ENCODE measurements at regions not wholly inside any gene's neighbourhood (a gene's known extent, or its start where the extent isn't known, plus 50 kb on each side); places are given as distances from the start of the nearest gene placed in this dataset.

- Histone ChIP-seq H3K27ac (ENCODE audit: low read depth, low read length) (no peak overlapping the region), H3K4me3 (ENCODE audit: low read length) (no peak overlapping the region), H3K4me1 (ENCODE audit: control insufficient read depth in 2 of 2, insufficient read depth in 2 of 2, low read length in 2 of 2) (no peaks in the 10 kb centered on the region), H3K36me3 (ENCODE audit: control insufficient read depth in 2 of 3, insufficient read depth in 3 of 3, low read length in 3 of 3) (no peaks in the 10 kb centered on the region), H3K9me3 (ENCODE audit: control insufficient read depth in 2 of 3, low read length in 3 of 3) (no peaks in the 10 kb centered on the region), H3K27me3 (ENCODE audit: control insufficient read depth in 2 of 2, insufficient read depth in 2 of 2, low read length in 2 of 2) (no peaks in the 10 kb centered on the region)
- ChIA-PET POLR2A (no interaction called here), CTCF (no interaction called here)
- Mint-ChIP-seq H3K36me3 (peaks cover 0 to 8% (median 0%) of the 10 kb centered on the region in 5 donors), H3K4me1 (peaks cover 0 to 1% (median 0%) of the 10 kb centered on the region in 7 donors), H3K9me3 (peaks cover 0 to 19% (median 12%) of the 10 kb centered on the region in 11 donors), H3K27me3 (peaks cover 0 to 9% (median 6%) of the 10 kb centered on the region in 5 donors), H3K27ac (no peak overlapping the region), H3K4me3 (no peak overlapping the region)
- ATAC-seq, result no peak
- intact Hi-C loops (cut with micrococcal nuclease), result no loop called here
- no peak for DNase-seq
Measured at GRCh38 chr5:35342664-35343063, 112.4 kb upstream of the PRLR start.

DNA sequence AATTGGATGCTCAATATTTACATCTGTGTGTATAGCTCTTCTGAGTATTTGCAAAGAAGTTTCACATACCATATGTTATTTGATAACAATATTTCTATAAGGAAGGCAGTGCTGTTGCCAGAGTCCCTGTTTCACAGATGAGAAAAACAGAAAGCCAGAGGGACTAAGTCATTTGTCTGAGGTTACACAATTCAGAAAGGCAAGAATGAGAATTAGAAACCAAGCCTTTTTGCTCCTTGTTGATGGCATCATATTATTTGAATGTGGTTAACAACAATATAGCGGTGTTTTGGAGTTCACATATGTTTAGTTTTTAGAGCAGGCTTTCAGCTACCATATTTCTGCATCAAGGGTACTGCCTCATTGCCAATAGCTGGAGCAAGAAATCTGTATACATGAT, 110.9 kb upstream of the PRLR start:
- POLR2A ChIA-PET, result no interaction called here
- peaks cover 0 to 9% (median 6%) of the 10 kb centered on the region in 5 donors for H3K27me3 Mint-ChIP-seq
- CTCF ChIA-PET, result no interaction called here
- peaks cover 0 to 1% (median 0%) of the 10 kb centered on the region in 7 donors for H3K4me1 Mint-ChIP-seq
- DNase-seq, result no peak
- no peaks in the 10 kb centered on the region for H3K4me1 ChIP-seq (ENCODE audit: control insufficient read depth in 2 of 2, insufficient read depth in 2 of 2, low read length in 2 of 2)
- peaks cover 0 to 17% (median 7%) of the 10 kb centered on the region in 11 donors for H3K9me3 Mint-ChIP-seq
- no peak overlapping the region for H3K27ac Mint-ChIP-seq
- no peak overlapping the region for H3K4me3 ChIP-seq (ENCODE audit: low read length)
- no peaks in the 10 kb centered on the region for H3K36me3 ChIP-seq (ENCODE audit: control insufficient read depth in 2 of 3, insufficient read depth in 3 of 3, low read length in 3 of 3)
- no peak overlapping the region for H3K4me3 Mint-ChIP-seq
- no peaks in the 10 kb centered on the region for H3K9me3 ChIP-seq (ENCODE audit: control insufficient read depth in 2 of 3, low read length in 3 of 3)
- H3K27me3 ChIP-seq (ENCODE audit: control insufficient read depth in 2 of 2, insufficient read depth in 2 of 2, low read length in 2 of 2), result no peaks in the 10 kb centered on the region
- intact Hi-C loops (cut with micrococcal nuclease), result no loop called here
- H3K36me3 Mint-ChIP-seq, result peaks cover 0 to 8% (median 0%) of the 10 kb centered on the region in 5 donors
- no peak overlapping the region for H3K27ac ChIP-seq (ENCODE audit: low read depth, low read length)
- no peak for ATAC-seq

DNA sequence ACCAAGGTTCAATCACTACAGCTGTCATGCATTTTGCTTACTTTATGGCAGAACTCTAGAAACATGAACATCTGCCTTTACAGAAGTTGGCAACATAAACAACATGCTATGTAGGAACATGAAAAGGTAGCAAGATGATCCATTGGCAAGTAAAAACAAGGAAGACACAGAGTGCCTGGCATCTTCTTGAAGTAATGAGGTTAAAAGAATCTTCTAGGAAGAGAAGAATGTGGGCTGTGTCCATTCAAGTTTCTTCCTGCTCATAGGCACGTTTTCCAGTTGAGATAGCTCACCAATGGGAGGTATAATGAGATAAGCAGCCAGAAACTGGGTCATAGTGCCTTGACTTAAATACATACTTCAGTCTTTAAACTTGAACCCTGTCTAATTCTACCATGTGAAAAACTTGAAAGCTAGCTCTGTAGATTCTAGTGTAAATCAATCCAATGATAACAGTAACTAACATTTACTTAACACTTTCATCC, 109.4 kb upstream of the PRLR start:
- no peaks in the 10 kb centered on the region for H3K27me3 ChIP-seq (ENCODE audit: control insufficient read depth in 2 of 2, insufficient read depth in 2 of 2, low read length in 2 of 2)
- H3K9me3 ChIP-seq (ENCODE audit: control insufficient read depth in 2 of 3, low read length in 3 of 3), result no peaks in the 10 kb centered on the region
- ChIA-PET POLR2A (no interaction called here), CTCF (no interaction called here)
- DNase-seq, result no peak
- H3K4me1 ChIP-seq (ENCODE audit: control insufficient read depth in 2 of 2, insufficient read depth in 2 of 2, low read length in 2 of 2), result no peaks in the 10 kb centered on the region
- H3K27ac ChIP-seq (ENCODE audit: low read depth, low read length), result no peak overlapping the region
- intact Hi-C loops (cut with micrococcal nuclease), result no loop called here
- Mint-ChIP-seq H3K27ac (no peak overlapping the region), H3K27me3 (peaks cover 0 to 11% (median 6%) of the 10 kb centered on the region in 5 donors), H3K4me1 (peaks cover 0 to 1% (median 0%) of the 10 kb centered on the region in 7 donors), H3K4me3 (no peak overlapping the region), H3K36me3 (peaks cover 0 to 8% (median 0%) of the 10 kb centered on the region in 5 donors), H3K9me3 (peaks cover 0 to 11% (median 6%) of the 10 kb centered on the region in 11 donors)
- no peaks in the 10 kb centered on the region for H3K36me3 ChIP-seq (ENCODE audit: control insufficient read depth in 2 of 3, insufficient read depth in 3 of 3, low read length in 3 of 3)
- ATAC-seq, result no peak
- no peak overlapping the region for H3K4me3 ChIP-seq (ENCODE audit: low read length)

- H3K4me1 ChIP-seq (ENCODE audit: control insufficient read depth in 2 of 2, insufficient read depth in 2 of 2, low read length in 2 of 2), result no peaks in the 10 kb centered on the region
- DNase-seq (no peak), ATAC-seq (no peak)
- H3K9me3 ChIP-seq (ENCODE audit: control insufficient read depth in 2 of 3, low read length in 3 of 3), result no peaks in the 10 kb centered on the region
- ChIA-PET POLR2A (no interaction called here), CTCF (no interaction called here)
- no peaks in the 10 kb centered on the region for H3K27me3 ChIP-seq (ENCODE audit: control insufficient read depth in 2 of 2, insufficient read depth in 2 of 2, low read length in 2 of 2)
- H3K27ac ChIP-seq (ENCODE audit: low read depth, low read length), result no peak overlapping the region
- H3K27me3 Mint-ChIP-seq, result peaks cover 0 to 9% (median 6%) of the 10 kb centered on the region in 5 donors
- no peak overlapping the region for H3K4me3 ChIP-seq (ENCODE audit: low read length)
- intact Hi-C loops (cut with micrococcal nuclease), result no loop called here
- H3K4me1 Mint-ChIP-seq, result peaks cover 0 to 1% (median 0%) of the 10 kb centered on the region in 7 donors
- no peak overlapping the region for H3K27ac Mint-ChIP-seq
- H3K4me3 Mint-ChIP-seq, result no peak overlapping the region
- peaks cover 0 to 10% (median 6%) of the 10 kb centered on the region in 11 donors for H3K9me3 Mint-ChIP-seq
- no peaks in the 10 kb centered on the region for H3K36me3 ChIP-seq (ENCODE audit: control insufficient read depth in 2 of 3, insufficient read depth in 3 of 3, low read length in 3 of 3)
- peaks cover 0 to 4% (median 0%) of the 10 kb centered on the region in 5 donors for H3K36me3 Mint-ChIP-seq
Measured at GRCh38 chr5:35339006-35339405, 108.7 kb upstream of the PRLR start.

DNA sequence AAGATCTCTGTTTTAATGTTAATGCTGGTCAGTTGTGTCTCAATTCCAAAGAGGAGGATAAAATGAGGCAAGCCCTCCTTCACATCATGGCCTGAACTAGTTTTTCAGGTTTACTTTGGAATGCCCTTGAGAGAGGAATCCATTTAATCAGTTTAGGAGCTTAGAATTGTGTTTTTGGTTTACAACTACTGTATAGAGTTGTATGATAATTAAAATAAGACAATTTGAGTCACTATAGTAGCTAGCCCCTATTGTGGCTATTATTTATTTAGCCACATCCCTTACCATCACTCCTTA, 107.8 kb upstream of the PRLR start:
- no peaks in the 10 kb centered on the region for H3K36me3 Mint-ChIP-seq
- ChIA-PET POLR2A (no interaction called here), CTCF (interaction anchor here (0.5 kb wide), 1 partner anchor 18 kb away, joined by 3 read pairs; no protein-coding TSS in a partner anchor)
- H3K27ac Mint-ChIP-seq, result no peak overlapping the region
- H3K27me3 Mint-ChIP-seq, result peaks cover 0 to 9% (median 6%) of the 10 kb centered on the region in 5 donors
- DNase-seq, result no peak
- Histone ChIP-seq H3K4me3 (ENCODE audit: low read length) (no peak overlapping the region), H3K27me3 (ENCODE audit: control insufficient read depth in 2 of 2, insufficient read depth in 2 of 2, low read length in 2 of 2) (no peaks in the 10 kb centered on the region), H3K4me1 (ENCODE audit: control insufficient read depth in 2 of 2, insufficient read depth in 2 of 2, low read length in 2 of 2) (no peaks in the 10 kb centered on the region), H3K9me3 (ENCODE audit: control insufficient read depth in 2 of 3, low read length in 3 of 3) (no peaks in the 10 kb centered on the region), H3K27ac (ENCODE audit: low read depth, low read length) (no peak overlapping the region), H3K36me3 (ENCODE audit: control insufficient read depth in 2 of 3, insufficient read depth in 3 of 3, low read length in 3 of 3) (no peaks in the 10 kb centered on the region)
- no peak overlapping the region for H3K4me3 Mint-ChIP-seq
- H3K9me3 Mint-ChIP-seq, result peaks cover 0 to 9% (median 2%) of the 10 kb centered on the region in 11 donors
- no peak for ATAC-seq
- H3K4me1 Mint-ChIP-seq, result no peaks in the 10 kb centered on the region
- intact Hi-C loops (cut with micrococcal nuclease), result no loop called here

- no peak overlapping the region for H3K4me3 ChIP-seq (ENCODE audit: low read length)
- DNase-seq (no peak), ATAC-seq (no peak)
- ChIA-PET CTCF (interaction anchor here (0.5 kb wide), 1 partner anchor 19 kb away, joined by 3 read pairs; no protein-coding TSS in a partner anchor), POLR2A (no interaction called here)
- Mint-ChIP-seq H3K27ac (no peak overlapping the region), H3K4me1 (no peaks in the 10 kb centered on the region), H3K36me3 (no peaks in the 10 kb centered on the region), H3K4me3 (no peak overlapping the region), H3K27me3 (peaks cover 0 to 9% (median 6%) of the 10 kb centered on the region in 5 donors), H3K9me3 (peaks cover 0 to 7% (median 1%) of the 10 kb centered on the region in 11 donors)
- intact Hi-C loops (cut with micrococcal nuclease), result no loop called here
- no peaks in the 10 kb centered on the region for H3K4me1 ChIP-seq (ENCODE audit: control insufficient read depth in 2 of 2, insufficient read depth in 2 of 2, low read length in 2 of 2)
- H3K27ac ChIP-seq (ENCODE audit: low read depth, low read length), result no peak overlapping the region
- no peaks in the 10 kb centered on the region for H3K9me3 ChIP-seq (ENCODE audit: control insufficient read depth in 2 of 3, low read length in 3 of 3)
- no peaks in the 10 kb centered on the region for H3K36me3 ChIP-seq (ENCODE audit: control insufficient read depth in 2 of 3, insufficient read depth in 3 of 3, low read length in 3 of 3)
- H3K27me3 ChIP-seq (ENCODE audit: control insufficient read depth in 2 of 2, insufficient read depth in 2 of 2, low read length in 2 of 2), result no peaks in the 10 kb centered on the region
Measured at GRCh38 chr5:35337340-35338156, 107.3 kb upstream of the PRLR start.

- H3K27me3 Mint-ChIP-seq, result peaks cover 0 to 9% (median 6%) of the 10 kb centered on the region in 5 donors
- no peaks in the 10 kb centered on the region for H3K4me1 ChIP-seq (ENCODE audit: control insufficient read depth in 2 of 2, insufficient read depth in 2 of 2, low read length in 2 of 2)
- ChIA-PET POLR2A (no interaction called here), CTCF (no interaction called here)
- H3K36me3 ChIP-seq (ENCODE audit: control insufficient read depth in 2 of 3, insufficient read depth in 3 of 3, low read length in 3 of 3), result no peaks in the 10 kb centered on the region
- no peak overlapping the region for H3K4me3 Mint-ChIP-seq
- no peaks in the 10 kb centered on the region for H3K36me3 Mint-ChIP-seq
- H3K4me3 ChIP-seq (ENCODE audit: low read length), result no peak overlapping the region
- H3K9me3 Mint-ChIP-seq, result peaks cover 0 to 7% (median 1%) of the 10 kb centered on the region in 11 donors
- no peaks in the 10 kb centered on the region for H3K9me3 ChIP-seq (ENCODE audit: control insufficient read depth in 2 of 3, low read length in 3 of 3)
- ATAC-seq (no peak), DNase-seq (no peak)
- no peaks in the 10 kb centered on the region for H3K27me3 ChIP-seq (ENCODE audit: control insufficient read depth in 2 of 2, insufficient read depth in 2 of 2, low read length in 2 of 2)
- H3K27ac ChIP-seq (ENCODE audit: low read depth, low read length), result no peak overlapping the region
- H3K4me1 Mint-ChIP-seq, result no peaks in the 10 kb centered on the region
- intact Hi-C loops (cut with micrococcal nuclease), result no loop called here
- H3K27ac Mint-ChIP-seq, result no peak overlapping the region
Measured at GRCh38 chr5:35336230-35336629, 105.9 kb upstream of the PRLR start.
